Neural progenitor cell (in vitro differentiated cells): ENCODE measurements at regions not wholly inside any gene's neighbourhood (a gene's known extent, or its start where the extent isn't known, plus 50 kb on each side); places are given as distances from the start of the nearest gene placed in this dataset.

Source experiments
- DNase-seq: peaks from one replicate; pipeline ENCODE4 v3.0.0-alpha.2; 2016; ENCODE audit warnings: low spot score
- H2AFZ ChIP-seq: fragments of 200-600 bp; sonication (generic); replicated peaks from 2 replicates; pipeline ENCODE4 v1.6.1; 2016; ENCODE audit warnings: antibody characterized with exemption
- H3F3A ChIP-seq: fragments of 200-600 bp; sonication (generic); 2 replicates; pipeline ENCODE4 v1.6.1; 2016; ENCODE audit warnings: antibody characterized with exemption, low read depth
- H3K27ac ChIP-seq: fragments of 200-600 bp; sonication (generic); 2 replicates; pipeline ENCODE4 v1.5.1; 2016; ENCODE audit warnings: mild to moderate bottlenecking
- H3K27me3 ChIP-seq: fragments of 200-600 bp; sonication (generic); 2 replicates; pipeline ENCODE4 v1.6.1; 2016; ENCODE audit warnings: mild to moderate bottlenecking, moderate library complexity
- H3K36me3 ChIP-seq: fragments of 200-600 bp; sonication (generic); 2 replicates; pipeline ENCODE4 v1.5.1; 2016
- H3K4me1 ChIP-seq: fragments of 200-600 bp; sonication (generic); 2 replicates; pipeline ENCODE4 v1.6.1; 2016; ENCODE audit warnings: mixed run types
- H3K4me2 ChIP-seq: fragments of 200-600 bp; sonication (generic); 2 replicates; pipeline ENCODE4 v1.6.1; 2016
- H3K4me3 ChIP-seq: fragments of 200-600 bp; sonication (generic); 2 replicates; pipeline ENCODE4 v1.5.1; 2016
- H3K79me2 ChIP-seq: fragments of 200-600 bp; sonication (generic); 2 replicates; pipeline ENCODE4 v1.6.1; 2016; ENCODE audit warnings: low read depth
- H3K9ac ChIP-seq: fragments of 200-600 bp; sonication (generic); 2 replicates; pipeline ENCODE4 v1.6.1; 2016
- H3K9me3 ChIP-seq: fragments of 200-600 bp; sonication (generic); 2 replicates; pipeline ENCODE4 v1.5.1; 2016; ENCODE audit warnings: low read depth
- H4K20me1 ChIP-seq: fragments of 200-600 bp; sonication (generic); 2 replicates; pipeline ENCODE4 v1.6.1; 2016; ENCODE audit warnings: low read depth
- H3K27ac Mint-ChIP-seq: 3 replicates; pipeline ENCODE4 v1.8.0; 2021; ENCODE audit warnings: mixed read lengths
- H3K27me3 Mint-ChIP-seq: 2 replicates; pipeline ENCODE4 v1.8.0; 2022; ENCODE audit warnings: low read depth, mild to moderate bottlenecking, inconsistent platforms, moderate library complexity, mixed read lengths; ENCODE audit not compliant: insufficient read depth
- H3K36me3 Mint-ChIP-seq: 3 replicates; pipeline ENCODE4 v1.8.0; 2021; ENCODE audit warnings: mixed read lengths
- H3K4me1 Mint-ChIP-seq: 3 replicates; pipeline ENCODE4 v1.8.0; 2021; ENCODE audit warnings: mixed read lengths
- H3K4me3 Mint-ChIP-seq: 3 replicates; pipeline ENCODE4 v1.8.0; 2021; ENCODE audit warnings: mild to moderate bottlenecking, moderate library complexity, mixed read lengths
- H3K9me3 Mint-ChIP-seq: 3 replicates; pipeline ENCODE4 v1.8.0; 2020; ENCODE audit warnings: mixed read lengths
- CTCF ChIP-seq: fragments of 200-600 bp; sonication (generic); IDR thresholded peaks from 2 replicates; pipeline ENCODE4 v1.5.1; 2017; ENCODE audit warnings: antibody characterized with exemption, mild to moderate bottlenecking
- EZH2 ChIP-seq: fragments of 200-600 bp; sonication (generic); IDR thresholded peaks from 2 replicates; pipeline ENCODE4 v1.6.1; 2017; ENCODE audit warnings: antibody characterized with exemption, mild to moderate bottlenecking, moderate library complexity
- EZH2phosphoT487 ChIP-seq: fragments of 200-600 bp; sonication (generic); IDR thresholded peaks from 2 replicates; pipeline ENCODE4 v1.6.1; 2017; ENCODE audit warnings: antibody characterized with exemption

GRCh38 chr6:157758516-157759023, 64.5 kb upstream of the SNX9 start:
- H3K4me3 Mint-ChIP-seq: no peak overlapping the region
- H3K27me3 Mint-ChIP-seq: peaks cover 10% of the 10 kb centered on the region
- Histone ChIP-seq H3K36me3 (no peaks in the 10 kb centered on the region), H2AFZ (no peak overlapping the region), H3K27ac (no peak overlapping the region), H3F3A (peaks cover 17% of the 10 kb centered on the region), H4K20me1 (no peaks in the 10 kb centered on the region), H3K4me3 (no peak overlapping the region), H3K27me3 (no peaks in the 10 kb centered on the region), H3K9me3 (no peaks in the 10 kb centered on the region), H3K79me2 (no peaks in the 10 kb centered on the region), H3K9ac (no peak overlapping the region), H3K4me1 (peaks cover 7% of the 10 kb centered on the region), H3K4me2 (no peak overlapping the region)
- no peak for TF ChIP-seq EZH2phosphoT487
- TF ChIP-seq CTCF: no peak
- no peak for TF ChIP-seq EZH2
- H3K9me3 Mint-ChIP-seq: peaks cover 14% of the 10 kb centered on the region
- H3K27ac Mint-ChIP-seq: no peak overlapping the region
- DNase-seq: no peak
- peaks cover 3% of the 10 kb centered on the region for H3K36me3 Mint-ChIP-seq
- peaks cover 50% of the 10 kb centered on the region for H3K4me1 Mint-ChIP-seq

GRCh38 chr6:157759028-157759427, 64.0 kb upstream of the SNX9 start:
- H3K4me1 ChIP-seq: peaks cover 7% of the 10 kb centered on the region
- no peak overlapping the region for H3K4me3 Mint-ChIP-seq
- no peak overlapping the region for H3K4me2 ChIP-seq
- peaks cover 52% of the 10 kb centered on the region for H3K4me1 Mint-ChIP-seq
- no peaks in the 10 kb centered on the region for H3K9me3 ChIP-seq
- H3K9me3 Mint-ChIP-seq: peaks cover 10% of the 10 kb centered on the region
- H3K4me3 ChIP-seq: no peak overlapping the region
- H3K36me3 Mint-ChIP-seq: no peaks in the 10 kb centered on the region
- peaks cover 10% of the 10 kb centered on the region for H3K27me3 Mint-ChIP-seq
- no peaks in the 10 kb centered on the region for H4K20me1 ChIP-seq
- TF ChIP-seq CTCF (no peak), EZH2 (no peak), EZH2phosphoT487 (no peak)
- no peak for DNase-seq
- H3K27ac Mint-ChIP-seq: no peak overlapping the region
- no peaks in the 10 kb centered on the region for H3K79me2 ChIP-seq
- peaks cover 17% of the 10 kb centered on the region for H3F3A ChIP-seq
- H2AFZ ChIP-seq: no peak overlapping the region
- H3K27me3 ChIP-seq: no peaks in the 10 kb centered on the region
- H3K27ac ChIP-seq: no peak overlapping the region
- H3K36me3 ChIP-seq: no peaks in the 10 kb centered on the region
- H3K9ac ChIP-seq: no peak overlapping the region

DNA sequence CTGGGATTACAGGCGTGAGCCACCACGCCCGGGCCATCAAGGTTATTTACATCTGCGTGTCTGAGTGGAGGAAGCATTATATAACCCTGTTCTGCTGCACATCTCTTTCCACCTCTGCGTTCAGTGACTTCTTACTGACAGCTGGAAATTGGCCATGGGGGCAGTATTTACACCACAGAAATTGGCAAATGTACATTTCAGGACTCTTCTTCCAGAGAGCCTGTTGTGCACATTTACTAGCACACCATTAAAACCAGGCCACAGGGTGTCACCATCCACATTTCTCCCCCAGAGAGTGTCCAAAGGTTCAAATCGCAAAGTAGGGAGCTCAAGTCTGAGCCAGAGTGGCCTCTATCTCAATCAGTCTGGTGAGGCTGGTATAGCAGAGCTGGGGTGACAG, 62.9 kb upstream of the SNX9 start:
- no peaks in the 10 kb centered on the region for H3K9me3 ChIP-seq
- H3K4me1 Mint-ChIP-seq: peaks cover 52% of the 10 kb centered on the region

More for the DNA sequence above, 62.9 kb upstream of the SNX9 start:
- TF ChIP-seq CTCF: no peak
- TF ChIP-seq EZH2phosphoT487: no peak
- no peak for TF ChIP-seq EZH2
- H3K27ac ChIP-seq: no peak overlapping the region
- H3K27ac Mint-ChIP-seq: no peak overlapping the region
- H3K9me3 Mint-ChIP-seq: peaks cover 5% of the 10 kb centered on the region
- H3K4me3 ChIP-seq: no peak overlapping the region
- H3K36me3 Mint-ChIP-seq: no peaks in the 10 kb centered on the region
- H3K9ac ChIP-seq: no peak overlapping the region
- DNase-seq: no peak
- H3K4me2 ChIP-seq: no peak overlapping the region
- peaks cover 7% of the 10 kb centered on the region for H3K4me1 ChIP-seq
- no peaks in the 10 kb centered on the region for H3K79me2 ChIP-seq
- H3K4me3 Mint-ChIP-seq: no peak overlapping the region
- peaks cover 12% of the 10 kb centered on the region for H3K27me3 Mint-ChIP-seq
- H3K27me3 ChIP-seq: no peaks in the 10 kb centered on the region
- no peaks in the 10 kb centered on the region for H3K36me3 ChIP-seq
- peaks cover 14% of the 10 kb centered on the region for H3F3A ChIP-seq
- H2AFZ ChIP-seq: no peak overlapping the region
- no peaks in the 10 kb centered on the region for H4K20me1 ChIP-seq
